H9 (cell line): ENCODE measurements at regions not wholly inside any gene's neighbourhood (a gene's known extent, or its start where the extent isn't known, plus 50 kb on each side); places are given as distances from the start of the nearest gene placed in this dataset.

Source experiments
- DNase-seq: peaks from one replicate; pipeline ENCODE4 v3.0.0-alpha.2; 2017
- H2AFZ ChIP-seq: one replicate; pipeline ENCODE4 v1.6.1; 2013; ENCODE audit warnings: mild to moderate bottlenecking, low read length, control low read depth, moderate library complexity
- H2AK5ac ChIP-seq: 2 replicates; pipeline ENCODE4 v1.6.1; 2013; ENCODE audit warnings: low read length, control low read depth, mixed read lengths; ENCODE audit not compliant: insufficient read length
- H2BK120ac ChIP-seq: one replicate; pipeline ENCODE4 v1.6.1; 2013; ENCODE audit warnings: low read depth, mild to moderate bottlenecking, low read length, control low read depth, inconsistent platforms; ENCODE audit not compliant: poor library complexity, severe bottlenecking
- H2BK12ac ChIP-seq: 2 replicates; pipeline ENCODE4 v1.6.1; 2013; ENCODE audit warnings: low read length, control low read depth, mixed read lengths, low read depth; ENCODE audit not compliant: insufficient read length
- H2BK15ac ChIP-seq: 2 replicates; pipeline ENCODE4 v1.6.1; 2013; ENCODE audit warnings: low read depth, low read length, control low read depth
- H2BK20ac ChIP-seq: one replicate; pipeline ENCODE4 v1.6.1; 2013; ENCODE audit warnings: low read depth, mild to moderate bottlenecking, low read length, control low read depth, inconsistent platforms; ENCODE audit not compliant: poor library complexity, severe bottlenecking
- H2BK5ac ChIP-seq: 2 replicates; pipeline ENCODE4 v1.6.1; 2013; ENCODE audit warnings: low read length, control low read depth, mixed read lengths; ENCODE audit not compliant: insufficient read length
- H3K14ac ChIP-seq: 2 replicates; pipeline ENCODE4 v1.6.1; 2013; ENCODE audit warnings: low read length, control low read depth; ENCODE audit not compliant: insufficient read depth
- H3K18ac ChIP-seq: 2 replicates; pipeline ENCODE4 v1.6.1; 2013; ENCODE audit warnings: low read depth, mild to moderate bottlenecking, mixed read lengths, low read length, control low read depth; ENCODE audit not compliant: insufficient read length
- H3K23ac ChIP-seq: 2 replicates; pipeline ENCODE4 v1.6.1; 2013; ENCODE audit warnings: low read length, control low read depth, mixed read lengths, low read depth; ENCODE audit not compliant: insufficient read length
- H3K23me2 ChIP-seq: 2 replicates; pipeline ENCODE4 v1.6.1; 2013; ENCODE audit warnings: low read depth, mild to moderate bottlenecking, mixed read lengths, low read length, control low read depth; ENCODE audit not compliant: insufficient read length, poor library complexity, severe bottlenecking
- H3K27ac ChIP-seq: 2 replicates; pipeline ENCODE4 v1.5.1; 2013; ENCODE audit warnings: low read length, control low read depth, mixed read lengths, low read depth; ENCODE audit not compliant: insufficient read length
- H3K27me3 ChIP-seq: 2 replicates; pipeline ENCODE4 v1.6.1; 2013; ENCODE audit warnings: low read length, control low read depth, inconsistent platforms; ENCODE audit not compliant: insufficient read depth
- H3K4ac ChIP-seq: 2 replicates; pipeline ENCODE4 v1.6.1; 2013; ENCODE audit warnings: low read depth, mild to moderate bottlenecking, control low read depth, inconsistent platforms, low read length, moderate library complexity
- H3K4me1 ChIP-seq: 2 replicates; pipeline ENCODE4 v1.6.1; 2013; ENCODE audit warnings: low read length, control low read depth, inconsistent platforms; ENCODE audit not compliant: insufficient read depth
- H3K4me2 ChIP-seq: 2 replicates; pipeline ENCODE4 v1.6.1; 2013; ENCODE audit warnings: low read length, control low read depth, mixed read lengths; ENCODE audit not compliant: insufficient read length, insufficient read depth
- H3K56ac ChIP-seq: 2 replicates; pipeline ENCODE4 v1.6.1; 2013; ENCODE audit warnings: low read depth, mild to moderate bottlenecking, mixed read lengths, low read length, control low read depth; ENCODE audit not compliant: insufficient read length
- H3K79me1 ChIP-seq: 2 replicates; pipeline ENCODE4 v1.6.1; 2013; ENCODE audit warnings: low read depth, mild to moderate bottlenecking, moderate library complexity, low read length, control low read depth, inconsistent platforms; ENCODE audit not compliant: insufficient read depth, poor library complexity, severe bottlenecking
- H3K79me2 ChIP-seq: 2 replicates; pipeline ENCODE4 v1.6.1; 2013; ENCODE audit warnings: low read length, control low read depth, inconsistent platforms; ENCODE audit not compliant: insufficient read depth
- H3K9ac ChIP-seq: 2 replicates; pipeline ENCODE4 v1.6.1; 2013; ENCODE audit warnings: low read length, control low read depth, mixed read lengths; ENCODE audit not compliant: insufficient read length; ENCODE audit errors: extremely low read depth
- H3K9me3 ChIP-seq: one replicate; pipeline ENCODE4 v1.6.1; 2013; ENCODE audit warnings: low read depth, low read length, inconsistent platforms; ENCODE audit not compliant: control insufficient read depth
- H3T11ph ChIP-seq: one replicate; pipeline ENCODE4 v1.6.1; 2013; ENCODE audit warnings: mild to moderate bottlenecking, low read length, control low read depth, inconsistent platforms
- H4K20me1 ChIP-seq: one replicate; pipeline ENCODE4 v1.6.1; 2013; ENCODE audit not compliant: control insufficient read depth, insufficient read length, insufficient read depth
- H4K5ac ChIP-seq: 2 replicates; pipeline ENCODE4 v1.6.1; 2013; ENCODE audit warnings: low read depth, mild to moderate bottlenecking, mixed read lengths, low read length, control low read depth; ENCODE audit not compliant: insufficient read length
- H4K8ac ChIP-seq: replicated peaks from 2 replicates; pipeline ENCODE4 v1.6.1; 2013; ENCODE audit warnings: low read length, control low read depth, mixed read lengths, low read depth; ENCODE audit not compliant: insufficient read length
- H4K91ac ChIP-seq: 2 replicates; pipeline ENCODE4 v1.6.1; 2013; ENCODE audit warnings: low read depth, mild to moderate bottlenecking, moderate library complexity, mixed read lengths, low read length, control low read depth; ENCODE audit not compliant: insufficient read length
- H3K27ac Mint-ChIP-seq, 3 experiments: 2 replicates in 2 of 3; 3 replicates in 1 of 3; pipeline ENCODE4 v1.8.0; 2020 to 2021; ENCODE audit warnings: mixed read lengths in 3 of 3, mild to moderate bottlenecking in 1 of 3, moderate library complexity in 1 of 3
- H3K27me3 Mint-ChIP-seq: 2 replicates; pipeline ENCODE4 v1.8.0; 2021; ENCODE audit warnings: low read depth, mild to moderate bottlenecking, moderate library complexity, mixed read lengths
- H3K36me3 Mint-ChIP-seq, 3 experiments: 2 replicates in 2 of 3; 3 replicates in 1 of 3; pipeline ENCODE4 v1.8.0; 2020 to 2021; ENCODE audit warnings: low read depth in 3 of 3, mixed read lengths in 3 of 3; ENCODE audit not compliant: insufficient read depth in 1 of 3
- H3K4me1 Mint-ChIP-seq, 2 experiments: 2 replicates each; pipeline ENCODE4 v1.8.0; 2020; ENCODE audit warnings: mixed read lengths in 2 of 2
- H3K4me3 Mint-ChIP-seq, 2 experiments: 2 replicates in 1 of 2; 3 replicates in 1 of 2; pipeline ENCODE4 v1.8.0; 2020 to 2021; ENCODE audit warnings: mild to moderate bottlenecking in 2 of 2, mixed read lengths in 2 of 2, moderate library complexity in 1 of 2
- H3K9me3 Mint-ChIP-seq, 2 experiments: 2 replicates in 1 of 2; 3 replicates in 1 of 2; pipeline ENCODE4 v1.8.0; 2020; ENCODE audit warnings: mild to moderate bottlenecking in 2 of 2, mixed read lengths in 2 of 2, moderate library complexity in 1 of 2
- WGBS: extraction: QIAGEN DNeasy Blood & Tissue Kit; methylation state at CpG from one replicate; pipeline ENCODE4 v1.1.7; 2013; ENCODE audit warnings: missing lambda C conversion rate, low lambda C conversion rate, mixed read lengths; ENCODE audit not compliant: insufficient read length; ENCODE audit errors: extremely low coverage; 5-methylcytosine and 5-hydroxymethylcytosine counted together
- TF ChIP-seq, protein P1 (sequence below): fragments of 200-600 bp; sonication (generic); conservative IDR thresholded peaks from 3 replicates; pipeline ENCODE4 v1.8.0; 2021; ENCODE audit warnings: antibody characterized with exemption, mild to moderate bottlenecking

DNA sequence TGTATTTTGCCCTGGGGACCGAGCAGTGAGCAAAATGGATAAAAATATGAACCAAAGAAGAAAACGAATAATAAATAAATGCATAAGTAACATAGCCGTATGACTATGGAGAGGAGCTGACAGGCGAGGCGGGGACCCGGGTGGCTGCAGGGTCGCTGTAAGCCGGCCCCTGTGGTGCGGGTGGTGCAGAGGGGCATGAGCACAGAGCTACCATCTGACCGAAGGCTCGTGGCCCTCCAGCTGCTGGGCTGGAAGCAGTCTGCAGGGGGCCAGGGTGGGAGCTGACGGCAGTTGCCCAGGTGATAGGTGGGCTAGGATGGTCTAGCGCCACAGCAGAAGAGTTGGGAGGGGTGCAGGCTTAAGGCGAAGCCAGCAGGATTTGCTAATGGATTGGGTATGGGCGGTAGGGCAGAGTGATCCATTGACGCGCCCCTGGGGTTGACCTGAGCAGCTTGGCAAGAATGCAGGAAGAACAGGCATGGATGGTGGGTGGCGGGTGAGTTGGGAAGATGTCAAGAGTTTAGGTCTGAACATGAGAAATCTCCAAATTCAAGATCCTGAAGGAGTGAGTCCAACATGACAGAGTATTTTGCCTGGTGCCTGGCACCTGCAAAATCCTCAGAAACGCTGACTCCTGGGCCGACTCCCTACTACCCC is 228.0 kb downstream of the FOXL1 start:
- H4K20me1 ChIP-seq = no peaks in the 10 kb centered on the region
- H2BK20ac ChIP-seq = no peak overlapping the region
- no CpG with 5 or more reads among the region's 20 CpGs for WGBS
- no peak overlapping the region for H3K27ac Mint-ChIP-seq
- H3K27me3 ChIP-seq = no peaks in the 10 kb centered on the region; the same call in 1 of the 2 replicates
- H2BK12ac ChIP-seq = no peak overlapping the region
- no peak overlapping the region for H3K18ac ChIP-seq
- no peak overlapping the region for H3K56ac ChIP-seq
- H3K9ac ChIP-seq = no peak overlapping the region
- no peak overlapping the region for H3K4me2 ChIP-seq
- no peaks in the 10 kb centered on the region for H3K9me3 ChIP-seq
- no peak overlapping the region for H3K27ac ChIP-seq
- no peak overlapping the region for H2BK5ac ChIP-seq
- H3T11ph ChIP-seq = no peak overlapping the region
- DNase-seq = no peak
- H4K5ac ChIP-seq = no peak overlapping the region
- no peak overlapping the region for H2BK15ac ChIP-seq
- H3K23me2 ChIP-seq = no peaks in the 10 kb centered on the region
- H2AFZ ChIP-seq = no peak overlapping the region
- H3K79me2 ChIP-seq = no peaks in the 10 kb centered on the region
- H3K23ac ChIP-seq = no peak overlapping the region
- H3K4me1 ChIP-seq = peaks cover 2% of the 10 kb centered on the region; the same call in 1 of the 2 replicates
- no peak overlapping the region for H4K8ac ChIP-seq
- peaks cover 0 to 2% of the 10 kb centered on the region in 2 experiments; a peak in 2 of 5 replicates for H3K9me3 Mint-ChIP-seq
- no peak overlapping the region for H3K14ac ChIP-seq
- peaks cover 34% of the 10 kb centered on the region for H3K27me3 Mint-ChIP-seq
- no peak overlapping the region for H2BK120ac ChIP-seq
- H3K4me1 Mint-ChIP-seq = peaks cover 17 to 18% of the 10 kb centered on the region in 2 experiments
- no peak overlapping the region for H3K4ac ChIP-seq
- H3K4me3 Mint-ChIP-seq = peak overlapping the region in 1 of 2 experiments; percentile 53; a peak in 2 of 5 replicates
- H3K79me1 ChIP-seq = no peaks in the 10 kb centered on the region
- no peaks in the 10 kb centered on the region; a peak in 1 of 7 replicates for H3K36me3 Mint-ChIP-seq
- TF ChIP-seq, protein P1, sequence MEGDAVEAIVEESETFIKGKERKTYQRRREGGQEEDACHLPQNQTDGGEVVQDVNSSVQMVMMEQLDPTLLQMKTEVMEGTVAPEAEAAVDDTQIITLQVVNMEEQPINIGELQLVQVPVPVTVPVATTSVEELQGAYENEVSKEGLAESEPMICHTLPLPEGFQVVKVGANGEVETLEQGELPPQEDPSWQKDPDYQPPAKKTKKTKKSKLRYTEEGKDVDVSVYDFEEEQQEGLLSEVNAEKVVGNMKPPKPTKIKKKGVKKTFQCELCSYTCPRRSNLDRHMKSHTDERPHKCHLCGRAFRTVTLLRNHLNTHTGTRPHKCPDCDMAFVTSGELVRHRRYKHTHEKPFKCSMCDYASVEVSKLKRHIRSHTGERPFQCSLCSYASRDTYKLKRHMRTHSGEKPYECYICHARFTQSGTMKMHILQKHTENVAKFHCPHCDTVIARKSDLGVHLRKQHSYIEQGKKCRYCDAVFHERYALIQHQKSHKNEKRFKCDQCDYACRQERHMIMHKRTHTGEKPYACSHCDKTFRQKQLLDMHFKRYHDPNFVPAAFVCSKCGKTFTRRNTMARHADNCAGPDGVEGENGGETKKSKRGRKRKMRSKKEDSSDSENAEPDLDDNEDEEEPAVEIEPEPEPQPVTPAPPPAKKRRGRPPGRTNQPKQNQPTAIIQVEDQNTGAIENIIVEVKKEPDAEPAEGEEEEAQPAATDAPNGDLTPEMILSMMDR = no peak
- no peak overlapping the region for H4K91ac ChIP-seq
- no peak overlapping the region for H2AK5ac ChIP-seq
